Left lung (tissue), 4 donors: ENCODE measurements at regions not wholly inside any gene's neighbourhood (a gene's known extent, or its start where the extent isn't known, plus 50 kb on each side); places are given as distances from the start of the nearest gene placed in this dataset.

ENCODE experiments used
- ATAC-seq: fragments of 200-7000 bp; cut with Tn5 transposase; one replicate; pipeline ENCODE4 v1.9.1; 2020; ENCODE audit warnings: moderate library complexity
- DNase-seq, 4 donors: peaks; one replicate each; pipeline ENCODE4 v3.0.0-alpha.2; 2013 to 2020
- H3K27ac ChIP-seq, 2 donors: fragments of 200-600 bp; sonication (generic) in 1 of 2; one replicate each; pipeline versions ENCODE4 v1.5.0 to v1.8.0; 2020 to 2021
- H3K27me3 ChIP-seq, 2 donors: fragments of 200-600 bp; sonication (generic) in 1 of 2; one replicate each; pipeline versions ENCODE4 v1.5.0 to v1.8.0; 2020 to 2021
- H3K36me3 ChIP-seq, 2 donors: fragments of 200-600 bp; sonication (generic) in 1 of 2; one replicate each; pipeline versions ENCODE4 v1.5.0 to v1.8.0; 2020 to 2021
- H3K4me1 ChIP-seq, 2 donors: fragments of 200-600 bp; one replicate each; pipeline ENCODE4 v1.8.0; 2021
- H3K4me3 ChIP-seq, 2 donors: fragments of 200-600 bp; sonication (generic) in 1 of 2; one replicate each; pipeline versions ENCODE4 v1.5.0 to v1.8.0; 2020 to 2021; ENCODE audit warnings: mild to moderate bottlenecking in 1 of 2
- H3K9me3 ChIP-seq, 2 donors: fragments of 200-600 bp; sonication (generic) in 1 of 2; one replicate each; pipeline versions ENCODE4 v1.5.0 to v1.8.0; 2020 to 2021
- CTCF ChIP-seq, 2 donors: fragments of 200-600 bp; sonication (generic) in 1 of 2; IDR thresholded peaks; one replicate each; pipeline versions ENCODE4 v1.5.0 to v1.8.0; 2021; ENCODE audit warnings: antibody characterized with exemption in 2 of 2
- intact Hi-C, 2 donors: fragments of 100-400 bp; cut with DNase I; formaldehyde crosslinking; loops; one replicate each; pipeline versions ENCODE4 v1.11.2 to v1.14.2; 2022
- donor health status: DM: no; HTN: yes; CAD: no.
- donor health status: DM: no; HTN: no; CAD: no.

- H3K4me3 ChIP-seq, result no peak overlapping the region
- DNase-seq (no peak), ATAC-seq (no peak)
- intact Hi-C loops, result no loop called here
- no peaks in the 10 kb centered on the region for H3K36me3 ChIP-seq
- H3K9me3 ChIP-seq, result no peaks in the 10 kb centered on the region
- H3K27me3 ChIP-seq, result no peaks in the 10 kb centered on the region
- no peak overlapping the region for H3K27ac ChIP-seq
- H3K4me1 ChIP-seq, result no peaks in the 10 kb centered on the region
- no peak for TF ChIP-seq CTCF (IDR thresholded peaks at IDR 0.05)
These were observed 171.4 kb downstream of the ARRDC4 start for GRCh38 chr15:98131924-98132323.

DNA sequence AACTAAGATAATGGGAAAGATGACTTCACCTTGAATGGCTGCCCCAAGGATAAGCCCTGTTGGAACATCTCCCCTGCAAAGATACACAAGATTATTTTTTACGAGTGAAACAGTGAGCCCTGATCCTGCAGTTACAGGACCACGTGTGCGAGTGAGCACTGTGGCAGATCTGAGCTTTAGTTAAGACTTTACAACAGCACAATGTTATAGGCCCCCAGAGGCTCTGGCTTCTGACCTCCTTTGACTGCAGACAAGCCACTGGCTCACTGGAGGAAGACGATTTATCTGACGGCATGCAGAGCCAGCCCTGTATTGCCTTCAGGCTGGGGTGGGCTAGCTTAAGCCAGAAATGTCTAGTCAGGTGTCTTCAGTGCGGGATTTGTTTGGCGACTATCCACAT, 174.4 kb downstream of the ARRDC4 start:
- Histone ChIP-seq H3K27ac (no peak overlapping the region), H3K4me3 (no peak overlapping the region), H3K9me3 (no peaks in the 10 kb centered on the region), H3K36me3 (no peaks in the 10 kb centered on the region), H3K27me3 (no peaks in the 10 kb centered on the region), H3K4me1 (no peaks in the 10 kb centered on the region)
- no peak for TF ChIP-seq CTCF (IDR thresholded peaks at IDR 0.05)
- intact Hi-C loops, result no loop called here
- DNase-seq (no peak), ATAC-seq (no peak)

DNA sequence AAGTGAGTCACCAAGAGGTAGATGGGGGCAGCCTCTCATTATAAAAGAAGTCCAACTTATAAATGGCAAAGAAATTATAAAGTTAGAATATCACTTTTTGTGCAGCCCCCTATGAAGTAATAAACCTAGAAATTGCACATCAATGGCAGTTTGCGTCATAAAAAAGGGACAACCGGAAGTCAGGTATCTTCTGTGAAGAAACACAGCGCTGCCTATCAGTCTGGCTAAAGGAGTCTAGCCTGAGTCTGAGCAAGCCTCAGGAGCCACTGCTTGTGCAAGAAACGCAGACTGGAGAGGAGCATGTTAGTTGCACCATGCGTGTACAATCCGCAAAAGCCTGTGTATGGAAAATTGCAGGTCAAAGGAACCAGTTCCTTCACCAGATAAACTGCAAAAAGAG, 178.4 kb downstream of the ARRDC4 start:
- Histone ChIP-seq H3K4me1 (no peaks in the 10 kb centered on the region), H3K27me3 (no peaks in the 10 kb centered on the region), H3K4me3 (no peak overlapping the region), H3K36me3 (no peaks in the 10 kb centered on the region), H3K27ac (no peak overlapping the region), H3K9me3 (no peaks in the 10 kb centered on the region)
- DNase-seq, result no peak
- intact Hi-C loops, result no loop called here
- no peak for ATAC-seq
- TF ChIP-seq CTCF (IDR thresholded peaks at IDR 0.05), result no peak

GRCh38 chr15:98139337-98139736, 178.8 kb downstream of the ARRDC4 start:
- H3K36me3 ChIP-seq, result no peaks in the 10 kb centered on the region
- H3K27ac ChIP-seq, result no peak overlapping the region
- ATAC-seq (no peak), DNase-seq (no peak)
- H3K27me3 ChIP-seq, result no peaks in the 10 kb centered on the region
- intact Hi-C loops, result no loop called here
- no peak overlapping the region for H3K4me3 ChIP-seq
- no peaks in the 10 kb centered on the region for H3K9me3 ChIP-seq
- no peak for TF ChIP-seq CTCF (IDR thresholded peaks at IDR 0.05)
- H3K4me1 ChIP-seq, result no peaks in the 10 kb centered on the region

- H3K4me3 ChIP-seq, result no peak overlapping the region
- DNase-seq (no peak), ATAC-seq (no peak)
- H3K27me3 ChIP-seq, result peaks cover 0 to 4% of the 10 kb centered on the region in 2 donors
- no peak overlapping the region for H3K27ac ChIP-seq
- no peaks in the 10 kb centered on the region for H3K9me3 ChIP-seq
- H3K4me1 ChIP-seq, result no peaks in the 10 kb centered on the region
- intact Hi-C loops, result no loop called here
- no peak for TF ChIP-seq CTCF (IDR thresholded peaks at IDR 0.05)
- H3K36me3 ChIP-seq, result no peaks in the 10 kb centered on the region
These were observed 182.1 kb downstream of the ARRDC4 start for GRCh38 chr15:98142572-98142971.
